H9 (cell line): ENCODE measurements at regions not wholly inside any gene's neighbourhood (a gene's known extent, or its start where the extent isn't known, plus 50 kb on each side); places are given as distances from the start of the nearest gene placed in this dataset.

Experiments
- DNase-seq: peaks from one replicate; pipeline ENCODE4 v3.0.0-alpha.2; 2017
- H2AFZ ChIP-seq: one replicate; pipeline ENCODE4 v1.6.1; 2013; ENCODE audit warnings: mild to moderate bottlenecking, low read length, control low read depth, moderate library complexity
- H2AK5ac ChIP-seq: 2 replicates; pipeline ENCODE4 v1.6.1; 2013; ENCODE audit warnings: low read length, control low read depth, mixed read lengths; ENCODE audit not compliant: insufficient read length
- H2BK120ac ChIP-seq: one replicate; pipeline ENCODE4 v1.6.1; 2013; ENCODE audit warnings: low read depth, mild to moderate bottlenecking, low read length, control low read depth, inconsistent platforms; ENCODE audit not compliant: poor library complexity, severe bottlenecking
- H2BK12ac ChIP-seq: 2 replicates; pipeline ENCODE4 v1.6.1; 2013; ENCODE audit warnings: low read length, control low read depth, mixed read lengths, low read depth; ENCODE audit not compliant: insufficient read length
- H2BK15ac ChIP-seq: 2 replicates; pipeline ENCODE4 v1.6.1; 2013; ENCODE audit warnings: low read depth, low read length, control low read depth
- H2BK20ac ChIP-seq: one replicate; pipeline ENCODE4 v1.6.1; 2013; ENCODE audit warnings: low read depth, mild to moderate bottlenecking, low read length, control low read depth, inconsistent platforms; ENCODE audit not compliant: poor library complexity, severe bottlenecking
- H2BK5ac ChIP-seq: 2 replicates; pipeline ENCODE4 v1.6.1; 2013; ENCODE audit warnings: low read length, control low read depth, mixed read lengths; ENCODE audit not compliant: insufficient read length
- H3K14ac ChIP-seq: 2 replicates; pipeline ENCODE4 v1.6.1; 2013; ENCODE audit warnings: low read length, control low read depth; ENCODE audit not compliant: insufficient read depth
- H3K18ac ChIP-seq: 2 replicates; pipeline ENCODE4 v1.6.1; 2013; ENCODE audit warnings: low read depth, mild to moderate bottlenecking, mixed read lengths, low read length, control low read depth; ENCODE audit not compliant: insufficient read length
- H3K23ac ChIP-seq: 2 replicates; pipeline ENCODE4 v1.6.1; 2013; ENCODE audit warnings: low read length, control low read depth, mixed read lengths, low read depth; ENCODE audit not compliant: insufficient read length
- H3K23me2 ChIP-seq: 2 replicates; pipeline ENCODE4 v1.6.1; 2013; ENCODE audit warnings: low read depth, mild to moderate bottlenecking, mixed read lengths, low read length, control low read depth; ENCODE audit not compliant: insufficient read length, poor library complexity, severe bottlenecking
- H3K27ac ChIP-seq: 2 replicates; pipeline ENCODE4 v1.5.1; 2013; ENCODE audit warnings: low read length, control low read depth, mixed read lengths, low read depth; ENCODE audit not compliant: insufficient read length
- H3K27me3 ChIP-seq: 2 replicates; pipeline ENCODE4 v1.6.1; 2013; ENCODE audit warnings: low read length, control low read depth, inconsistent platforms; ENCODE audit not compliant: insufficient read depth
- H3K4ac ChIP-seq: 2 replicates; pipeline ENCODE4 v1.6.1; 2013; ENCODE audit warnings: low read depth, mild to moderate bottlenecking, control low read depth, inconsistent platforms, low read length, moderate library complexity
- H3K4me1 ChIP-seq: 2 replicates; pipeline ENCODE4 v1.6.1; 2013; ENCODE audit warnings: low read length, control low read depth, inconsistent platforms; ENCODE audit not compliant: insufficient read depth
- H3K4me2 ChIP-seq: 2 replicates; pipeline ENCODE4 v1.6.1; 2013; ENCODE audit warnings: low read length, control low read depth, mixed read lengths; ENCODE audit not compliant: insufficient read length, insufficient read depth
- H3K56ac ChIP-seq: 2 replicates; pipeline ENCODE4 v1.6.1; 2013; ENCODE audit warnings: low read depth, mild to moderate bottlenecking, mixed read lengths, low read length, control low read depth; ENCODE audit not compliant: insufficient read length
- H3K79me1 ChIP-seq: 2 replicates; pipeline ENCODE4 v1.6.1; 2013; ENCODE audit warnings: low read depth, mild to moderate bottlenecking, moderate library complexity, low read length, control low read depth, inconsistent platforms; ENCODE audit not compliant: insufficient read depth, poor library complexity, severe bottlenecking
- H3K79me2 ChIP-seq: 2 replicates; pipeline ENCODE4 v1.6.1; 2013; ENCODE audit warnings: low read length, control low read depth, inconsistent platforms; ENCODE audit not compliant: insufficient read depth
- H3K9ac ChIP-seq: 2 replicates; pipeline ENCODE4 v1.6.1; 2013; ENCODE audit warnings: low read length, control low read depth, mixed read lengths; ENCODE audit not compliant: insufficient read length; ENCODE audit errors: extremely low read depth
- H3K9me3 ChIP-seq: one replicate; pipeline ENCODE4 v1.6.1; 2013; ENCODE audit warnings: low read depth, low read length, inconsistent platforms; ENCODE audit not compliant: control insufficient read depth
- H3T11ph ChIP-seq: one replicate; pipeline ENCODE4 v1.6.1; 2013; ENCODE audit warnings: mild to moderate bottlenecking, low read length, control low read depth, inconsistent platforms
- H4K20me1 ChIP-seq: one replicate; pipeline ENCODE4 v1.6.1; 2013; ENCODE audit not compliant: control insufficient read depth, insufficient read length, insufficient read depth
- H4K5ac ChIP-seq: 2 replicates; pipeline ENCODE4 v1.6.1; 2013; ENCODE audit warnings: low read depth, mild to moderate bottlenecking, mixed read lengths, low read length, control low read depth; ENCODE audit not compliant: insufficient read length
- H4K8ac ChIP-seq: replicated peaks from 2 replicates; pipeline ENCODE4 v1.6.1; 2013; ENCODE audit warnings: low read length, control low read depth, mixed read lengths, low read depth; ENCODE audit not compliant: insufficient read length
- H4K91ac ChIP-seq: 2 replicates; pipeline ENCODE4 v1.6.1; 2013; ENCODE audit warnings: low read depth, mild to moderate bottlenecking, moderate library complexity, mixed read lengths, low read length, control low read depth; ENCODE audit not compliant: insufficient read length
- H3K27ac Mint-ChIP-seq, 3 experiments: 2 replicates in 2 of 3; 3 replicates in 1 of 3; pipeline ENCODE4 v1.8.0; 2020 to 2021; ENCODE audit warnings: mixed read lengths in 3 of 3, mild to moderate bottlenecking in 1 of 3, moderate library complexity in 1 of 3
- H3K27me3 Mint-ChIP-seq: 2 replicates; pipeline ENCODE4 v1.8.0; 2021; ENCODE audit warnings: low read depth, mild to moderate bottlenecking, moderate library complexity, mixed read lengths
- H3K36me3 Mint-ChIP-seq, 3 experiments: 2 replicates in 2 of 3; 3 replicates in 1 of 3; pipeline ENCODE4 v1.8.0; 2020 to 2021; ENCODE audit warnings: low read depth in 3 of 3, mixed read lengths in 3 of 3; ENCODE audit not compliant: insufficient read depth in 1 of 3
- H3K4me1 Mint-ChIP-seq, 2 experiments: 2 replicates each; pipeline ENCODE4 v1.8.0; 2020; ENCODE audit warnings: mixed read lengths in 2 of 2
- H3K4me3 Mint-ChIP-seq, 2 experiments: 2 replicates in 1 of 2; 3 replicates in 1 of 2; pipeline ENCODE4 v1.8.0; 2020 to 2021; ENCODE audit warnings: mild to moderate bottlenecking in 2 of 2, mixed read lengths in 2 of 2, moderate library complexity in 1 of 2
- H3K9me3 Mint-ChIP-seq, 2 experiments: 2 replicates in 1 of 2; 3 replicates in 1 of 2; pipeline ENCODE4 v1.8.0; 2020; ENCODE audit warnings: mild to moderate bottlenecking in 2 of 2, mixed read lengths in 2 of 2, moderate library complexity in 1 of 2
- CTCF ChIP-seq: fragments of 200-600 bp; sonication (generic); conservative IDR thresholded peaks from 3 replicates; pipeline ENCODE4 v1.8.0; 2021; ENCODE audit warnings: antibody characterized with exemption, mild to moderate bottlenecking
- WGBS: extraction: QIAGEN DNeasy Blood & Tissue Kit; methylation state at CpG from one replicate; pipeline ENCODE4 v1.1.7; 2013; ENCODE audit warnings: missing lambda C conversion rate, low lambda C conversion rate, mixed read lengths; ENCODE audit not compliant: insufficient read length; ENCODE audit errors: extremely low coverage; 5-methylcytosine and 5-hydroxymethylcytosine counted together

GRCh38 chr12:105774037-105774436 is 364.7 kb downstream of the NUAK1 start:
- no peak overlapping the region for H4K5ac ChIP-seq
- H3K23ac ChIP-seq = no peak overlapping the region
- no peak overlapping the region for H3K4me2 ChIP-seq
- no peak for TF ChIP-seq CTCF
- Mint-ChIP-seq H3K4me3 (no peak overlapping the region), H3K27me3 (peaks cover 5% of the 10 kb centered on the region; the same call in 1 of the 2 replicates), H3K36me3 (peaks cover 0 to 7% (median 0%) of the 10 kb centered on the region in 3 experiments; a peak in 2 of 7 replicates), H3K4me1 (peaks cover 13 to 14% of the 10 kb centered on the region in 2 experiments), H3K9me3 (peaks cover 0 to 2% of the 10 kb centered on the region in 2 experiments; a peak in 1 of 5 replicates), H3K27ac (no peak overlapping the region)
- H3K9me3 ChIP-seq = no peaks in the 10 kb centered on the region
- H3K27ac ChIP-seq = no peak overlapping the region
- H2AK5ac ChIP-seq = no peak overlapping the region
- no peak overlapping the region for H3T11ph ChIP-seq
- no peak overlapping the region for H2BK15ac ChIP-seq
- no peak overlapping the region for H2AFZ ChIP-seq
- no peak overlapping the region for H3K56ac ChIP-seq
- no peak overlapping the region for H2BK12ac ChIP-seq
- no peak overlapping the region for H2BK5ac ChIP-seq
- WGBS = no CpG with 5 or more reads among the region's 5 CpGs
- H3K79me1 ChIP-seq = no peaks in the 10 kb centered on the region
- H2BK120ac ChIP-seq = no peak overlapping the region
- H2BK20ac ChIP-seq = no peak overlapping the region
- no peaks in the 10 kb centered on the region for H4K20me1 ChIP-seq
- H3K23me2 ChIP-seq = no peaks in the 10 kb centered on the region
- no peaks in the 10 kb centered on the region for H3K4me1 ChIP-seq
- no peak overlapping the region for H3K9ac ChIP-seq
- H4K91ac ChIP-seq = no peak overlapping the region
- H3K18ac ChIP-seq = no peak overlapping the region
- no peak overlapping the region for H4K8ac ChIP-seq
- H3K14ac ChIP-seq = no peak overlapping the region
- H3K79me2 ChIP-seq = no peaks in the 10 kb centered on the region
- no peak for DNase-seq
- no peak overlapping the region for H3K4ac ChIP-seq
- no peaks in the 10 kb centered on the region for H3K27me3 ChIP-seq
